ENCODE measurements at regions not wholly inside any gene's neighbourhood (a gene's known extent, or its start where the extent isn't known, plus 50 kb on each side); places are given as distances from the start of the nearest gene placed in this dataset.

DNA sequence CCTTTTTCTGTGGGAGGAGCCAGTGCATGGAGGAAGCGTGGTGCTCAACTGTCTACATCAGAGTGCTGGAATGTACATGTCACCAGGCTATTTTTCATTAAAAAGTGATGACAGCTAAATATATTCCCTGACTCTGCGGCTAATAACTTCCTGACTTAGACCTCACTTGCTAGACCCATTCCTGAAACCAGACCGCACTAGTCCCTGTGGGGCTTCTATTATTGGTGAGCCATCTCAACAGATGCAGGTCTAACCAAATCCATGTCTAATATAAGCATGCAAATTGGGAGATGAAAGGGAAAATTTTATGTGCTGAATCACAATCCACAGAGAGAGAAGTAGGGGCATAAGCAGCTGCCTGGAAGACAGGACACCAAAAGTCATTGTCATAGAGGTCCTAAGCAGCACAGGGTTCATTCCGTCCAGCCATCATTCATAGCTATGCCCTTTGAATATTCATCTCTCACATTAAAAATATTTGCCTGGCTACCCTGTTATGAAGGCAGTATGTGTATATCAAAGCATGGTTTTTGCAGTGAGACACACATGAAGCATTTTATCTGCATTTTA is 110.9 kb upstream of the BLID start:
- Histone ChIP-seq H3K4me3 (ENCODE audit: extremely low read depth in 1 of 4, insufficient read depth in 2 of 4, low read depth in 3 of 4, low read length in 4 of 4) (no peak overlapping the region), H3K79me1 (ENCODE audit: low read depth, low read length) (no peaks in the 10 kb centered on the region), H3K9me3 (ENCODE audit: insufficient read depth in 2 of 2, low read depth in 1 of 2, low read length in 1 of 2) (no peaks in the 10 kb centered on the region), H3K4me2 (ENCODE audit: insufficient read depth in 1 of 2, low read depth in 2 of 2, low read length in 2 of 2) (no peak overlapping the region), H4K20me1 (replicated peaks in 1 of 2; ENCODE audit: control insufficient read depth in 1 of 2, insufficient read depth in 2 of 2, low read length in 2 of 2) (no peaks in the 10 kb centered on the region), H2BK120ac (replicated peaks; ENCODE audit: low read depth, low read length) (no peak overlapping the region), H3K27ac (ENCODE audit: low read depth, low read length) (no peak overlapping the region), H2BK15ac (ENCODE audit: low read length) (no peak overlapping the region), H3K23me2 (ENCODE audit: low read depth, low read length) (0 out of 2 replicates have a peak, but pooled peaks cover 2% of the 10 kb centered on the region), H3K9ac (replicated peaks in 1 of 4; ENCODE audit: extremely low read depth in 1 of 4, low read depth in 3 of 4, low read length in 3 of 4) (no peak overlapping the region), H3K27me3 (replicated peaks in 1 of 4; ENCODE audit: control insufficient read depth in 3 of 4, extremely low read depth in 1 of 4, insufficient read depth in 3 of 4, low read length in 3 of 4) (no peaks in the 10 kb centered on the region), H4K91ac (replicated peaks; ENCODE audit: insufficient read length, low read length) (no peak overlapping the region), H2BK5ac (ENCODE audit: low read depth, low read length) (no peak overlapping the region), H3K18ac (ENCODE audit: extremely low read depth, low read length) (no peak overlapping the region), H2AFZ (ENCODE audit: low read length) (no peak overlapping the region), H3K79me2 (ENCODE audit: control insufficient read depth in 1 of 2, insufficient read depth in 2 of 2, low read length in 2 of 2) (no peaks in the 10 kb centered on the region), H2AK5ac (ENCODE audit: low read depth, low read length) (no peak overlapping the region), H3K36me3 (ENCODE audit: control insufficient read depth in 2 of 4, insufficient read depth in 4 of 4, low read length in 3 of 4) (no peaks in the 10 kb centered on the region), H3K56ac (replicated peaks; ENCODE audit: insufficient read length, low read depth, low read length) (no peak overlapping the region), H3K4me1 (replicated peaks in 1 of 4; ENCODE audit: control insufficient read depth in 3 of 4, insufficient read depth in 4 of 4, low read length in 3 of 4) (peaks cover 8 to 15% (median 11%) of the 10 kb centered on the region in 4 experiments), H4K5ac (ENCODE audit: insufficient read length, low read depth, low read length) (no peak overlapping the region), H2BK20ac (ENCODE audit: low read length) (no peak overlapping the region), H3K4ac (replicated peaks; ENCODE audit: insufficient read length, low read depth, low read length) (no peak overlapping the region), H3K14ac (ENCODE audit: insufficient read length) (no peak overlapping the region), H4K8ac (ENCODE audit: extremely low read depth, insufficient read depth, low read length) (no peak overlapping the region), H2BK12ac (ENCODE audit: low read depth, low read length) (no peak overlapping the region), H3K23ac (ENCODE audit: insufficient read length) (no peak overlapping the region)
- FAIRE-seq: no peak
- POLR2A ChIA-PET (ENCODE audit: partially characterized antibody): no interaction called here
- TF ChIP-seq, protein P1, sequence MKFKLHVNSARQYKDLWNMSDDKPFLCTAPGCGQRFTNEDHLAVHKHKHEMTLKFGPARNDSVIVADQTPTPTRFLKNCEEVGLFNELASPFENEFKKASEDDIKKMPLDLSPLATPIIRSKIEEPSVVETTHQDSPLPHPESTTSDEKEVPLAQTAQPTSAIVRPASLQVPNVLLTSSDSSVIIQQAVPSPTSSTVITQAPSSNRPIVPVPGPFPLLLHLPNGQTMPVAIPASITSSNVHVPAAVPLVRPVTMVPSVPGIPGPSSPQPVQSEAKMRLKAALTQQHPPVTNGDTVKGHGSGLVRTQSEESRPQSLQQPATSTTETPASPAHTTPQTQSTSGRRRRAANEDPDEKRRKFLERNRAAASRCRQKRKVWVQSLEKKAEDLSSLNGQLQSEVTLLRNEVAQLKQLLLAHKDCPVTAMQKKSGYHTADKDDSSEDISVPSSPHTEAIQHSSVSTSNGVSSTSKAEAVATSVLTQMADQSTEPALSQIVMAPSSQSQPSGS (IDR thresholded peaks at IDR 0.05; ENCODE audit: low read length): no peak
- DNase-seq (ENCODE audit: low read depth in 1 of 2, low spot score in 2 of 2): no peak
- 67% methylated on average over 4 of the region's 4 CpGs; no CpG with 5 or more reads in 1 of the 2 experiments for WGBS, 2 experiments (ENCODE audit: extremely low coverage in 1 of 2, insufficient coverage in 1 of 2, insufficient read length in 1 of 2, insufficient replicate concordance in 2 of 2, low coverage in 1 of 2, low lambda C conversion rate in 2 of 2, missing lambda C conversion rate in 1 of 2)
- CTCF ChIA-PET (ENCODE audit: partially characterized antibody): interaction anchor here (0.6 to 1.4 kb wide), 7 partner anchors 11 to 572 kb away, joined by 3 to 9 read pairs (median 3); no protein-coding TSS in a partner anchor

Data from H1 (cell line).